WTC11 (cell line): ENCODE measurements at regions not wholly inside any gene's neighbourhood (a gene's known extent, or its start where the extent isn't known, plus 50 kb on each side); places are given as distances from the start of the nearest gene placed in this dataset.

Experiments
- CTCF ChIP-seq: fragments of 200-600 bp; IDR thresholded peaks from 2 replicates; pipeline ENCODE4 v1.8.0; 2022; ENCODE audit warnings: antibody characterized with exemption
- FOXK1 ChIP-seq: sonication (generic); formaldehyde crosslinking; IDR thresholded peaks from 2 replicates; pipeline ENCODE4 v1.8.0; 2022; ENCODE audit warnings: mild to moderate bottlenecking, moderate library complexity, missing genetic modification reagents
- NFE2L1 ChIP-seq: sonication (generic); formaldehyde crosslinking; IDR thresholded peaks from 2 replicates; pipeline ENCODE4 v1.8.1; 2023; ENCODE audit warnings: missing genetic modification reagents
- NR3C1 ChIP-seq: sonication (generic); formaldehyde crosslinking; conservative IDR thresholded peaks from 2 replicates; pipeline ENCODE4 v1.8.1; 2023; ENCODE audit warnings: low read depth, mild to moderate bottlenecking, missing genetic modification reagents
- OVOL2 ChIP-seq: fragments of 250-450 bp; sonication (Bioruptor Pico); IDR thresholded peaks from 2 replicates; pipeline ENCODE4 v1.9.0; 2021; ENCODE audit warnings: mild to moderate bottlenecking, borderline replicate concordance
- STAT6 ChIP-seq: sonication (generic); formaldehyde crosslinking; conservative IDR thresholded peaks from 2 replicates; pipeline ENCODE4 v1.8.1; 2023; ENCODE audit warnings: mild to moderate bottlenecking, low read depth, missing genetic modification reagents, moderate library complexity

- TF ChIP-seq CTCF: no peak
- no peak for TF ChIP-seq NR3C1
- TF ChIP-seq FOXK1: no peak
- TF ChIP-seq OVOL2 (CRISPR knock-in tag): no peak
- no peak for TF ChIP-seq NFE2L1 (CRISPR knock-in tag)
- no peak for TF ChIP-seq STAT6 (CRISPR knock-in tag)
Measured at GRCh38 chr10:62638062-62638477, 166.4 kb upstream of the ADO start.
